Ovary (tissue), 3 donors: ENCODE measurements at regions not wholly inside any gene's neighbourhood (a gene's known extent, or its start where the extent isn't known, plus 50 kb on each side); places are given as distances from the start of the nearest gene placed in this dataset.

ENCODE experiments used
- CTCF ChIP-seq, 3 donors: fragments of 450-650 bp in 2 of 3; fragments of 200-600 bp in 1 of 3; IDR thresholded peaks; one replicate each; pipeline versions ENCODE4 v1.5.1 to v1.8.0; 2016 to 2022; ENCODE audit warnings: antibody characterized with exemption in 3 of 3, mild to moderate bottlenecking in 1 of 3
- EP300 ChIP-seq: sonication (generic); formaldehyde crosslinking; IDR thresholded peaks from one replicate; pipeline ENCODE4 v1.6.1; 2017; ENCODE audit warnings: antibody characterized with exemption
- POLR2A ChIP-seq: fragments of 450-650 bp; IDR thresholded peaks from one replicate; pipeline ENCODE4 v1.6.1; 2017; ENCODE audit warnings: antibody characterized with exemption, mild to moderate bottlenecking, moderate library complexity
- donor health status: DM: no; HTN: no; CAD: no.

DNA sequence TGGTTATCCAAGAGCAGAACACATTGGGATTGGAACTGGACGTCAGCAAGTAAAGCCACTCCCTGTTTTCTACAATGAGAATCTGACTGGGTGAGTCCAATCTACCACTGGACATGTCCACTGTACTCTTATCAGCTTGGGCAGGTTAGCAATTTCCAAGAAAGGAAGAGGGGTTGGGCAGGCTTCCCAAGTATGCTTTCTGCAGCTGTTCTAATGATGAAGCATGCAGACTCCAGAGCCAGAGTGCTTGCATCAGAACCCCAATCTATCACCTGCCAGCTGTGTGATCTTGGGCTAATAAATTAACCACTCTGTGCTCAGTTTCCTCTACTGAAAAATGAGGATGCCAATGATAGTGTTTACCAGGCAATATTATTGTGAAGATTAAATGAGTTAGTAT lies 92.0 kb downstream of the EMP1 start:
- TF ChIP-seq CTCF (IDR thresholded peaks at IDR 0.05) (no peak), POLR2A (no peak), EP300 (no peak)
